Activated T-helper 1 cell treated with anti-CD3 and anti-CD28 coated beads, Interleukin-2, amount 50 U/mL, for 16 hours (primary cell): ENCODE measurements at regions not wholly inside any gene's neighbourhood (a gene's known extent, or its start where the extent isn't known, plus 50 kb on each side); places are given as distances from the start of the nearest gene placed in this dataset.

Experiments used
- DNase-seq, 2 donors: peaks; one replicate each; pipeline ENCODE4 v3.0.0-alpha.2; 2020; ENCODE audit warnings: low read depth in 1 of 2, low spot score in 1 of 2

- no peak for DNase-seq
Observed at GRCh38 chr17:34116306-34116705, 138.8 kb upstream of the CCL2 start.

DNA sequence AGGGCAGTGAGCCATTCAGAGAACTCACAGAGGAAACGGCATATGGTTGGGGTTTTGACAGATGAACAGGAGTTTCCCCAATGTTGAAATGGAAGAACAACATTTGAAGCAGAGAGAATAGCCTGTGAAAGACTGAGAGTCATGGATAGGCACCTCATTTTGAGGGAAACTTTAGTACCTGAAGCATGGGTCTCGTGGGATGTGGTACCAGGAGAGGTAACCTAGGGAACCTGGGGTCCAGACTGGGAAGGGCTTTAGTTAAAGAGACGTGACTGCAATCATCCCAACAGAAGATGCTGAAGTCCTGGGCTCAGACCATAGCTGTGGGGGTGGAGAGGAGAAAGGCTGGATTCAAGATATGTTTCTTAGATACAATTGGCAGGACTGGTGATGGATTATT is 137.8 kb upstream of the CCL2 start:
- DNase-seq: no peak

DNA sequence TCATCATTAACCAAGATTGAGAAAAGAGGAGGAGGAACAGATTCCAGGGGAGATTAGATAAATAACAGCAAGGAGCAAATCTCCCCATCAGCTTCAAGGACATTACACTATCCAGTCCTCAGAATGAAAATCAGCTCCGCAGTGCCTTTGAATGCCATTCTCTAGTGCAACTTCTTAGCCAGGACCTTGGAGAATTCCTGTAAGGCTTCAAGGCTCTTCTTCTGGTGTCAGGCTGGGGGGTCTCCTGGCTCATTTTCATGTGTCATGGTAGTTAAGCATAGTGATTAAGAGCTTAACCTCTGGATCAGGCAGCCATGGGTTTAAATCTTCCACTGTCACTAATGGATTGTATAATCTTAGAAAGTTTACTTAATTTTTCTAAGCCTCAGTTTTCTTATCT is 137.3 kb upstream of the CCL2 start:
- no peak for DNase-seq

GRCh38 chr17:34118564-34118963 is 136.5 kb upstream of the CCL2 start:
- no peak for DNase-seq

DNA sequence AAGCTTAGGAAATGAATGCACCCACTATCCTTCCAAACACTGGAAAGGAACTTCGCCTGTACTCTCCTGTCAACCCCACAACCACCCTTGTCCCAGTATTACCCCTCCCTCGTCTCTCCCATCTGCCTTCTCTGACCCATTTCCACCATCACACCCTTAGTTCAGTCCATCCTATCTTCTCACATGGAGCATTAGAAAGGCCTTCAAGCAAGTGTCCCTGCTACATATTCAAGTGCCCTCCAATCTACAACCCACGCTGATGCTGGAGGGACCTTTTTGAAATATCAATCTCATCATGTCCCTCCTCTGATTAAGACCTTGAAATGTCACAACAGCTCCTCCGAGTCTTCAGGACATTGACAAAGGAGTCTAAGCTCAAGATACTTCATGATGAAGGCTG is 133.8 kb upstream of the CCL2 start:
- no peak for DNase-seq

DNA sequence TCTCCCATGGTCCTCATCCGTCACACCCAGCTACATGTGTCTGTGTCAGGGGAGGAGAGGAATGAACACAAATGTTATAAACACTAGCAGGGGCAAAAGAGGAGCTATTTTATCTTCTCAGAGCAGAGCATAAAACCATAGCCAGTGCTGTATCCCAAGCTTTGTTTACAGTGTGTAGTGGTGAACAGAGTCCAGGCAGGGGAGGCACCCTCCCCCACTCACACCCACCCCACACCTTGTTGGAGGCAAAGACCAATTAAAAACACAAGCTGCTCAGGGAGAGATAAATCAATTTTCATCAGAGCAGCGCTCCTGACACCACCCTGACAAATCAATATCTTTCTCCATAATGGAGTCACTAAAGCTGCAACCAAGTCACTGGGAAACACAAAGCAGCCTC is 132.6 kb upstream of the CCL2 start:
- DNase-seq: no peak

DNA sequence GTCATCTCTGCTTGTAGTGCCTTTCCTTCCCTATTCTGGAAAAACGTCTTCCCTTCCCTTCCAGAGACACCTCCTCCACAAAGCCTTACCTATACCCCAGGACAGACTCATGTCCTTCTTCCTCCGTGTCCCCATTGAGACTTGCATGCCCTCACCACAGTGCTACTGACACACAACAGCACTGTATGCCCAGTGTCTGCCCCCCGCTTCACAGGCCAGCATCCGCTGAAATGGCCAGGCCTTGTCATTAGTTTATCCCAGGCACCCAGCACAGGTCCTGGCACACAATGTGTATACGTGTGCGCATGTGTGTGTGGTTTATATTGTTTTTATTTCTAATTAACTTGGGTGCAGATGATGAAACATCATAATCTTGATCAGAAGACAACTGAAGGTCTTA is 130.1 kb upstream of the CCL2 start:
- no peak for DNase-seq

DNA sequence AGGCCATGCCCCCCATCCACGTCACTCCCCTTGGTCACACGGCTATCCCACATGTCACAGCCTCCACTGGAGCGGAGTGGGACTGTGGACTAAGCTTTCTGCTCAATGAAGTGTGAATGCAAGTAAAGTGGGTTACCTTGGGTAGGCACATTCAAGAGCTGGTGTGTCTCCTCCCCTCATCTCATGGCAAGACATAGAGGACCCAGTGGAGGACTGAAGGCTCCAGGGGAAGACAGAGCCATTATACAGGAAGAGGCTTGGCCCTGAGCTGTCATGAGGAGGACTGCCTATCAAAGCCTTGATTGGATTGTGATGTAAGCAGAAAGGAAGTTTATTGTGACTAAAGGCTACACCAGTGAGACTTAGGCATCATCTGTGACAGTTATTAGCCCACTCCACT is 129.2 kb upstream of the CCL2 start:
- DNase-seq: no peak

DNA sequence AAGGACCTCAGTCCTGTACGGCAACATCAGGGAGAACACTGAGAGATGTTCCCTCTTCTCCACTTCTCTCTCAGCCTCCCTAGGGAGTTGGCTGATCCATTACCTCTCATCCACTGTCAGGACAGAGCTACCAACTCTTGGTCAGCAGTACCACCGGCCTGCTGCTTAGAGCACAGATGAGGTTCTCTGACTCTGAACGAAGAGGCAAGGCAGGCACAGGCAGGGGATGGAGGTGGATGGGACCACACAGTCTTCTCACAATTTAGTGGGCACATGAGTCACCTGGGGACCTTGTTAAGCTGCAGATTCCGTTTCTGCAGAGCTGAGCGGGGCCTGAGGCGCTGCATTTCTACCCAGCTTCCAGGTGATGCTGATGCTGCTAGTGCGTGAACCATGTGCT is 128.6 kb upstream of the CCL2 start:
- DNase-seq: no peak

GRCh38 chr17:34126965-34127364 is 128.1 kb upstream of the CCL2 start:
- DNase-seq: no peak

DNA sequence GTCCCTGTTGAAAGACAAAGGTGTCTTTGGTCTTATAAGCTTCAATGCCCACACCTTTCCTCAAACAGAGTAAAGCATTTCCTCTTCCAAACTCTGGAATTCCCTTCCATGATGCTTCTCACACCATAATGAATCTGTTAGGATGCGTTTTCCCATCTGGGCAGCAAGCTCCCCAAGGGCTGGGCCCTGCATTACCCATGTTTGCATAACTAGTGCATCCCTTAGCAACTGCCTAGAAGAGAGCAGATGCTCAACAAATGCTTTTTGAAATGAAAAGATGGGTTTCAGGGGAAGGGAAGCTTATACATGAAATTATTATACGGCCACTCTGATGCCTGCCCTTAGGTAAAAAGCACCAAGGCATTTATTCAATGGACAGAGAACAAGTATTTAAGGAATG is 124.5 kb upstream of the CCL2 start:
- DNase-seq: no peak

- no peak for DNase-seq
Observed at GRCh38 chr17:34131386-34131785, 123.7 kb upstream of the CCL2 start.

- no peak for DNase-seq
Observed at GRCh38 chr17:34133350-34133749, 121.7 kb upstream of the CCL2 start.

GRCh38 chr17:34135841-34136240 is 119.2 kb upstream of the CCL2 start:
- no peak for DNase-seq

DNA sequence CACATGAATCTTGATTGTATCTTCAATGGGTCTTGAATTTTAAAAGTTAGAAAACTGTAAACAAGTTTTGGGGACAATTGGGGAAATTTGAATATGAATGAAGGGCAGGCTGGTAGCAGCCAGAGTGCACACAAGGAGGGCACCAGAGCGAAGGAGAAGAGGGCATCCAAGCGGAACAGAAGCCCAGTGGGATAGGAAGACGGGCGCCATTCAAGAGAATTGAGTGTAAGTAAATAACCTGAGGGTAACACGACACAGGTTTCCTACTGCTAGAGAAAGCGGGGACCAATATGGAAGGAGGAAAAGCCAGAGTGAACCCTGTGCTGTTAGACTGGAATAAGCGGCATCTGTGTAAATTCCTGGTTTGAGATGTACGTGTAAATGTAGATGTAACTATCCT is 115.1 kb upstream of the CCL2 start:
- DNase-seq: no peak

DNA sequence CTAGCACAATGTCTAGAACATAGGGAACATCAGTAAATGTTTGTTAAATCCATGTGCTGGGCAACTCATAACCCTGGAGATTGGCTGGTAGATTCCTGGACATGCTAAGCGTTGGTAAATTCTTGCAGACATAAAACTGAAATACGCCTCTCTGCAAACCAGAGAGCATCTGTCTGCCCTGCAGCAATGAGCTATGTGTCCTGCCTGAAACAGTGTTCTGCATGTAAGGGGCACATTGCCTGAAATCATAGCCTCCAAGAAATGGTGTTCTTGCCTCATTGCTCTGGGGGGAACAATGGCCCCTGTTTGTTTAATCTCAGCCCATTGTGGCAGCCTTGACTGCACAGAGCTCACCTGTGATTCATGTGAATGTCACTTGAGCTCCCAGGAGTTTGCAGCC is 113.5 kb upstream of the CCL2 start:
- no peak for DNase-seq

DNA sequence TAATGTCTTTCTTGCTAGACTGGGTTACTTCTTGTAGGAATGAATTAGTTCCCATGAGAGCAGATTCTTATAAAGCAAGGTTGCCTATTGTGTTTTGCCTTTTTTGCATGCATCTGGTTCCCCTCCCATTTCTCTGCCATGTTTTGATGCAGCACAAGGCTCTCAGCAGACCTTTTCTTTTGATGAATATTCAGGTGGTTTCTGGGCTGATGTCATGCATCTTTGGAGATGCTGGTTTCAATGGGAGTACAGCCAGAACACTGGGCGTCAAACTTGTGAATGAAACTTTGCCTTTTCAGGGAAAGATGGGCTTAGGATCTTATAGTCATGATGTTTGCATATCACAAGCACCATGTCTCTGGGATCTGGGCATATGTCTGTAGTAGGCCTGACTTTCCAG is 111.7 kb upstream of the CCL2 start:
- no peak for DNase-seq

DNA sequence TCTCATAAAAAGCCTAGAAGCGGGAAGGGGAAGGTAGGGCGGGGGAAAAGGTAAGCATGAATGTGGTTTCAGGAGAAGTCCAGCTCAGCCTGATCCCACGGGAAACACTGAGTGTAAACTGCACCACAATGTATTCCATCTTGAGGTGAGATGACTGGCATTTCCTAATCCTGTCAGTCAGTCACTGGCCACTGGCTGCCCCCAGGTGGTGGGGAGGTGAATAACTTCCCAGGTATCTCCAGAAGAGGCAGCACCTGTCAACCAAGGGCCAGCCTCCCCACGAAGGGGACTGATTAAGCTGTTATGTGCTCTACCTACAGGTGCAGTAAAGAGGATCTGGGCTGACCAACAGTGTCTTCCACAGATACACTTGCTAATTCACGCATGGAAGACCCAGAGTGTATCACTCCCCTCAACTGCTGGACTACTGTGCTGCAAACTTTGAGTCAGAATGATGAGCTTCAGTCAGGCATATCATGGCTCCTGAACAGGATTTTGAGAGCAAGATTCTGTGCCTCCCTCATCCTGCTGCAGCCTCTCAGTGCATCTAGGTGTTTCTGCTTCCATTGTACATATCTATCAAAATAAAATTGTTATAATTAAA is 108.5 kb upstream of the CCL2 start:
- peak; percentile 20 to 26 for DNase-seq

DNA sequence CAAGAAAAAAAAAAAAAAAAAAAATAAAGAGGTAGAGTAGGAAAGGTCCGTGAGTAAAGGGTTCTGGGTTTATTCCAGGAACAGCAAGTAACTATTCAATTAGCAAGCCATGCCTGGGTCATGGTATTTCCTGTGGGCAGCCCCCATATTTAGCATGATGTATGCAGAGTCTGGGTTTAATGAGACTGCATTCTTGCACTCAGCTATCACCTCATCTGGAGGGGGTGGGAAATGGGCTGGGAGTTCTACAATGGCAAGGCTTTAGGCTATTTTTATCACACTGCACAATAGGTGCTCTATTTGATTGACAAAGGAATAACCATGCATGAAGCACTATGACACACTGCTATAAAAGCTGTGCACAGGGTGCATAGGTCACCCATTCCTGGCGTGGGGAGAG is 104.0 kb upstream of the CCL2 start:
- no peak for DNase-seq

GRCh38 chr17:34153991-34154390 is 101.1 kb upstream of the CCL2 start:
- DNase-seq: no peak

DNA sequence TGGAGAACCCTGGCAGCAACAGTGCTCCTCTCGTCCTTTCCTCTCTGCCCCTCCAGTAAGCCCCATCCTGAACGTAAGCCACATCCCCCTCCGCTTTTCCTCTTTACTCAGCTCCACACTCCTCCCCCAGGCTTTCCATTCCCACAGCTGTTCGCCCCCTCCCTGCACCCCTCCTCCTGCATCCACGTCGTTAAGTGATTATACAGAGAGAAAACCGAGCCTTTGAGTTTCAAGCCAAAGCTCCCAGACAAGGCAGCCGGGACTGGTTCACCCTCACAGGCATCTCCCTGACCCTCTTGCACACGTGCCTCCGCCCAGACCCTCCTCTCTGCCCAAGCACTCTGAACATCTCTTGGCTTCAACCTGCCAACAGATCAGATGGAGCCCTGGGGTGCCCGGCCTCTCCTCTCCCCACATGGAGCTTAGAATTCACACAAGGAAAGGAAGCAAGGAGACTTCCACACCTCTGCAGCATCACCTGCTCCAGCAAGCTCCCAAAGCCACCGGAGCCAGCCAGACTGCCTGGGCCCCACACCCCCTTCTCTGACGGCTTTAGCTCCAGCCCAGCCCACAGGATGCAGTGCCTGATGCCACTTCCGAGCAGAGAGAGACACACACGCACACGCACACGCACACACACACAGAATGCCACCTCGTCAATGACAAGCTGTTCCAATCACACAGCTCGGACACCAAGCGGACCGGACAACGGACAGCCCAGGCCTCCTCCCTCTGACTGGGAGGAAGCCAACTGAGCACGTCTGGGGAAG is 99.9 kb upstream of the CCL2 start:
- DNase-seq: no peak

GRCh38 chr17:34155947-34156346 is 99.1 kb upstream of the CCL2 start:
- DNase-seq: no peak

- no peak for DNase-seq
Observed at GRCh38 chr17:34156401-34156740, 98.7 kb upstream of the CCL2 start.
